BJ (cell line): ENCODE measurements at regions not wholly inside any gene's neighbourhood (a gene's known extent, or its start where the extent isn't known, plus 50 kb on each side); places are given as distances from the start of the nearest gene placed in this dataset.

Source experiments
- CTCF ChIA-PET: fragments of 350-600 bp; formaldehyde crosslinking; extraction: SDS; loops from one replicate; lab custom pipeline; 2021; ENCODE audit warnings: antibody characterized with exemption, inconsistent platforms; lab: Yijun Ruan, JAX
- POLR2A ChIA-PET: fragments of 300-600 bp; sonication (Branson Sonifier 250); formaldehyde crosslinking; extraction: SDS; loops from one replicate; lab custom pipeline; 2021; ENCODE audit warnings: antibody characterized with exemption; lab: Charles Lee
- DNase-seq: peaks from one replicate; pipeline ENCODE4 v3.0.0-alpha.2; 2011; ENCODE audit warnings: low read depth
- H3K27me3 ChIP-seq: 2 replicates; pipeline ENCODE4 v1.6.0; 2011; ENCODE audit warnings: low read length; ENCODE audit not compliant: control insufficient read depth, insufficient read depth
- H3K36me3 ChIP-seq: 2 replicates; pipeline ENCODE4 v1.5.1; 2011; ENCODE audit warnings: low read length; ENCODE audit not compliant: control insufficient read depth, insufficient read depth
- H3K4me3 ChIP-seq: 2 replicates; pipeline ENCODE4 v1.5.1; 2011; ENCODE audit warnings: low read depth, mild to moderate bottlenecking, control low read depth, low read length
- TF ChIP-seq, protein P1 (sequence below): IDR thresholded peaks from 2 replicates; pipeline ENCODE4 v1.5.1; 2011; ENCODE audit warnings: low read depth, mild to moderate bottlenecking, control low read depth, inconsistent platforms, low read length, moderate library complexity; ENCODE audit not compliant: insufficient read depth

DNA sequence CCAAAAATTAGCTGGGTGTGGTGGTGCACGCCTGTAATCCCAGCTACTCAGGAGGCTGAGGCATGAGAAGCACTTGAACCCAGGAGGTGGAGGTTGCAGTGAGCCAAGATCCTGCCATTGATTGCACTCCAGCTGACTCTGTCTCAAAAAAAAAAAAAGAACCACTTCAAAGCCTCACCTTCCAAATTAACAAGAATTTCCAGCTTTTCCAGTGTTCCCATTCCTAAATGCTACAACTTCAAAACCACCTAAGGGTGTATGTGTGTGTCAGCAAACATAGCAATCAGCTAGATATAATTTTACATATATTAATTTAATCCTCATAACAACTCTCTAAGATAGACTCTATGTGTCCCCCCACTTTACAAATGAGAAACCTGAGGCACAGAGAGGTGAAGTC, 512.5 kb upstream of the PROK2 start:
- ChIA-PET POLR2A (no interaction called here), CTCF (interaction anchor here (1.3 kb wide), 1 partner anchor 525 kb away, joined by 3 read pairs; no protein-coding TSS in a partner anchor)
- TF ChIP-seq, protein P1, sequence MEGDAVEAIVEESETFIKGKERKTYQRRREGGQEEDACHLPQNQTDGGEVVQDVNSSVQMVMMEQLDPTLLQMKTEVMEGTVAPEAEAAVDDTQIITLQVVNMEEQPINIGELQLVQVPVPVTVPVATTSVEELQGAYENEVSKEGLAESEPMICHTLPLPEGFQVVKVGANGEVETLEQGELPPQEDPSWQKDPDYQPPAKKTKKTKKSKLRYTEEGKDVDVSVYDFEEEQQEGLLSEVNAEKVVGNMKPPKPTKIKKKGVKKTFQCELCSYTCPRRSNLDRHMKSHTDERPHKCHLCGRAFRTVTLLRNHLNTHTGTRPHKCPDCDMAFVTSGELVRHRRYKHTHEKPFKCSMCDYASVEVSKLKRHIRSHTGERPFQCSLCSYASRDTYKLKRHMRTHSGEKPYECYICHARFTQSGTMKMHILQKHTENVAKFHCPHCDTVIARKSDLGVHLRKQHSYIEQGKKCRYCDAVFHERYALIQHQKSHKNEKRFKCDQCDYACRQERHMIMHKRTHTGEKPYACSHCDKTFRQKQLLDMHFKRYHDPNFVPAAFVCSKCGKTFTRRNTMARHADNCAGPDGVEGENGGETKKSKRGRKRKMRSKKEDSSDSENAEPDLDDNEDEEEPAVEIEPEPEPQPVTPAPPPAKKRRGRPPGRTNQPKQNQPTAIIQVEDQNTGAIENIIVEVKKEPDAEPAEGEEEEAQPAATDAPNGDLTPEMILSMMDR: no peak

DNA sequence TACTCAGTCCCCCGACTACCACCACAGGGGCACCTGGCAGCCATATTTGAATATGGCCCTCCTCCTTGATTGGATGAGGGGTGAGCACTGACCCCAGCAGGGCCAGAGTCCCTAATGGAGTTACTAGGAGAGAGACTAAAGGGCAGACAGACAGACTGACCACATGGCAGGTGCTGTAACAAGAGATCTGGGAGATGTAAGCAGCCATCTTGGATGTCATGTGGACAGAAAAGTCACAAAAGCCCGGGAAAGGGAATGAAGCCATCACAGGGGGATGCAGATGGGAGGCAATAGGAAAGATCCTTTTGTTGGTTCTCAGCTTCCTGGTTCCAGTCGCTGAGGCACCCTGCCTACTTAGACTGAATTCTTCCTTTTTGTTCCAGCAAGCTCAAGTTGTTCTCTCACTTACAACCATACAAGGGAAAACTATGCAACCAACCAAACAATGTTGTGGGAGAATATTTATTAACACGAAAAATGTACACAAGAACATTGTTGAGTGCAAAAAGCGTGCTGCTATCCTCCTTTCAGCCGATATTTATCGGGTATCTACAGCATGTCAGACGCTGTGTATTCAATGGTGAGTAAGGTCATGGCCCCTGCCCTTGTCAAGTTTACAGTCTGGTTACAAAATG, 511.6 kb upstream of the PROK2 start:
- CTCF ChIA-PET: interaction anchor here (1.5 kb wide), 1 partner anchor 44 kb away, joined by 3 read pairs; no protein-coding TSS in a partner anchor
- no peak for DNase-seq

More for the DNA sequence above, 512.5 kb upstream of the PROK2 start:
- Histone ChIP-seq H3K4me3 (no peak overlapping the region), H3K27me3 (peaks cover 2% of the 10 kb centered on the region), H3K36me3 (no peaks in the 10 kb centered on the region)
- no peak for DNase-seq

DNA sequence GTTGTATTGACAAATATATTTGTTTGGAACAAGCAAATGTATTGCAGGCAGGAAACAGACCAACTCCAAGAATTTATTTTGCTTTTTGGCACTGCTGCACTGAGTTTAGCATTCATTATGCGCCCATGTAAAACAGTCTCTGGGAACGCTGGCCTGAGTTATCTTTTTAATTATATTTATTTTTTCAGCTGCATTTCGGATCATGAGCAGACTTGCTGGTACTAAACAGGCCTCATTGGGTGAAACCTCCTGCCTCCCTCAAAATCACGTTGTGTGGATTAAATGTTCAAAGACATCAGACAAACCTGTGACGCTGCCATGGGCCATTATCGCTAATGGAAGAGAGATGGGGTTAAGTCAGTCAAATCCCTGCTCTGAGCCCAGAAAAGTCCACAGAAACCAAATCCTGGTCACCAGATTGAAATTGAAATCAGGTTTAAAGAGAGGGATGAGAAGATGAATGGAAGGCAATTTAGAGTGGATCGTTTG, 511.1 kb upstream of the PROK2 start:
- peaks cover 2% of the 10 kb centered on the region for H3K27me3 ChIP-seq
- ChIA-PET CTCF (interaction anchor here (1.5 kb wide), 1 partner anchor 45 kb away, joined by 3 read pairs; no protein-coding TSS in a partner anchor), POLR2A (no interaction called here)
- TF ChIP-seq, protein P1: no peak
- no peaks in the 10 kb centered on the region for H3K36me3 ChIP-seq
- no peak overlapping the region for H3K4me3 ChIP-seq
- no peak for DNase-seq

More for the DNA sequence above, 511.6 kb upstream of the PROK2 start:
- TF ChIP-seq, protein P1: no peak
- Histone ChIP-seq H3K4me3 (no peak overlapping the region), H3K36me3 (no peaks in the 10 kb centered on the region), H3K27me3 (peaks cover 2% of the 10 kb centered on the region)
- POLR2A ChIA-PET: no interaction called here

DNA sequence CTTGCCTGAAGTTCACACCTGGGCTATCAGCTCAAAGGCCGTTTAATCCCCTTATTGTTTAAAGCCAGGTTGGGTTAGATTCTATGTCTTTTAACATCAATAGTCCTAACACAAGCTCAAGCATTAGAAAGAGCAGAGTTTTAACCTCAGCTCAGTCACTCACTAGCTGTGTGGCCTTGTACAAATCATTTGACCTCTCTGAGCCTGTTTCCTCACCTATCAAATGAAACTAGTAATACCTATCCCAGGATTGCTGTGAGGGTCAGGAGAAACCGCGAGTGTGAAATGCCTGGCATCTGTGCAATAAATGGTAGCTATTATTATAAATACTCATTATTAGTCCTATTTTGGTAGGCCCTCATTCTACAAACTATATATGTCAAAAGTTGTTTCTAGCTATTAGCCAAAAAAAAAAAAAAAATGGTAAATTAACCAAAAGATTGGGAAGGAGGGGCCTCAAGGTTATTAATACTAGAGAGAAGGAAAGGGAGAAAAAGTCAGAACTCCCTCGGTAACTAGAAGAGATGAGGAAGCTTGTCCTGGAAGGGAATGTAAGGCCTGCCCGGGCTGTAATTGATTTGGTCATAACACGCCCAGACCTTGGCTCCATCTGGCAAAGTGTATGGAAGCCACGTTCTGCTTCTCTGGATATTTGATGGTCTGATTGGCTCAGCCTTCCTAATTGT, 510.5 kb upstream of the PROK2 start:
- Histone ChIP-seq H3K4me3 (no peak overlapping the region), H3K36me3 (no peaks in the 10 kb centered on the region), H3K27me3 (peaks cover 6% of the 10 kb centered on the region)
- TF ChIP-seq, protein P1: no peak
- no peak for DNase-seq
- CTCF ChIA-PET: interaction anchor here (1.5 kb wide), 1 partner anchor 45 kb away, joined by 3 read pairs; no protein-coding TSS in a partner anchor
- POLR2A ChIA-PET: no interaction called here
